H9 (cell line): ENCODE measurements at regions not wholly inside any gene's neighbourhood (a gene's known extent, or its start where the extent isn't known, plus 50 kb on each side); places are given as distances from the start of the nearest gene placed in this dataset.

Experiments
- DNase-seq: peaks from one replicate; pipeline ENCODE4 v3.0.0-alpha.2; 2017
- H2AFZ ChIP-seq: one replicate; pipeline ENCODE4 v1.6.1; 2013; ENCODE audit warnings: mild to moderate bottlenecking, low read length, control low read depth, moderate library complexity
- H2AK5ac ChIP-seq: 2 replicates; pipeline ENCODE4 v1.6.1; 2013; ENCODE audit warnings: low read length, control low read depth, mixed read lengths; ENCODE audit not compliant: insufficient read length
- H2BK120ac ChIP-seq: one replicate; pipeline ENCODE4 v1.6.1; 2013; ENCODE audit warnings: low read depth, mild to moderate bottlenecking, low read length, control low read depth, inconsistent platforms; ENCODE audit not compliant: poor library complexity, severe bottlenecking
- H2BK12ac ChIP-seq: 2 replicates; pipeline ENCODE4 v1.6.1; 2013; ENCODE audit warnings: low read length, control low read depth, mixed read lengths, low read depth; ENCODE audit not compliant: insufficient read length
- H2BK15ac ChIP-seq: 2 replicates; pipeline ENCODE4 v1.6.1; 2013; ENCODE audit warnings: low read depth, low read length, control low read depth
- H2BK20ac ChIP-seq: one replicate; pipeline ENCODE4 v1.6.1; 2013; ENCODE audit warnings: low read depth, mild to moderate bottlenecking, low read length, control low read depth, inconsistent platforms; ENCODE audit not compliant: poor library complexity, severe bottlenecking
- H2BK5ac ChIP-seq: 2 replicates; pipeline ENCODE4 v1.6.1; 2013; ENCODE audit warnings: low read length, control low read depth, mixed read lengths; ENCODE audit not compliant: insufficient read length
- H3K14ac ChIP-seq: 2 replicates; pipeline ENCODE4 v1.6.1; 2013; ENCODE audit warnings: low read length, control low read depth; ENCODE audit not compliant: insufficient read depth
- H3K18ac ChIP-seq: 2 replicates; pipeline ENCODE4 v1.6.1; 2013; ENCODE audit warnings: low read depth, mild to moderate bottlenecking, mixed read lengths, low read length, control low read depth; ENCODE audit not compliant: insufficient read length
- H3K23ac ChIP-seq: 2 replicates; pipeline ENCODE4 v1.6.1; 2013; ENCODE audit warnings: low read length, control low read depth, mixed read lengths, low read depth; ENCODE audit not compliant: insufficient read length
- H3K23me2 ChIP-seq: 2 replicates; pipeline ENCODE4 v1.6.1; 2013; ENCODE audit warnings: low read depth, mild to moderate bottlenecking, mixed read lengths, low read length, control low read depth; ENCODE audit not compliant: insufficient read length, poor library complexity, severe bottlenecking
- H3K27ac ChIP-seq: 2 replicates; pipeline ENCODE4 v1.5.1; 2013; ENCODE audit warnings: low read length, control low read depth, mixed read lengths, low read depth; ENCODE audit not compliant: insufficient read length
- H3K27me3 ChIP-seq: 2 replicates; pipeline ENCODE4 v1.6.1; 2013; ENCODE audit warnings: low read length, control low read depth, inconsistent platforms; ENCODE audit not compliant: insufficient read depth
- H3K4ac ChIP-seq: 2 replicates; pipeline ENCODE4 v1.6.1; 2013; ENCODE audit warnings: low read depth, mild to moderate bottlenecking, control low read depth, inconsistent platforms, low read length, moderate library complexity
- H3K4me1 ChIP-seq: 2 replicates; pipeline ENCODE4 v1.6.1; 2013; ENCODE audit warnings: low read length, control low read depth, inconsistent platforms; ENCODE audit not compliant: insufficient read depth
- H3K4me2 ChIP-seq: 2 replicates; pipeline ENCODE4 v1.6.1; 2013; ENCODE audit warnings: low read length, control low read depth, mixed read lengths; ENCODE audit not compliant: insufficient read length, insufficient read depth
- H3K56ac ChIP-seq: 2 replicates; pipeline ENCODE4 v1.6.1; 2013; ENCODE audit warnings: low read depth, mild to moderate bottlenecking, mixed read lengths, low read length, control low read depth; ENCODE audit not compliant: insufficient read length
- H3K79me1 ChIP-seq: 2 replicates; pipeline ENCODE4 v1.6.1; 2013; ENCODE audit warnings: low read depth, mild to moderate bottlenecking, moderate library complexity, low read length, control low read depth, inconsistent platforms; ENCODE audit not compliant: insufficient read depth, poor library complexity, severe bottlenecking
- H3K79me2 ChIP-seq: 2 replicates; pipeline ENCODE4 v1.6.1; 2013; ENCODE audit warnings: low read length, control low read depth, inconsistent platforms; ENCODE audit not compliant: insufficient read depth
- H3K9ac ChIP-seq: 2 replicates; pipeline ENCODE4 v1.6.1; 2013; ENCODE audit warnings: low read length, control low read depth, mixed read lengths; ENCODE audit not compliant: insufficient read length; ENCODE audit errors: extremely low read depth
- H3K9me3 ChIP-seq: one replicate; pipeline ENCODE4 v1.6.1; 2013; ENCODE audit warnings: low read depth, low read length, inconsistent platforms; ENCODE audit not compliant: control insufficient read depth
- H3T11ph ChIP-seq: one replicate; pipeline ENCODE4 v1.6.1; 2013; ENCODE audit warnings: mild to moderate bottlenecking, low read length, control low read depth, inconsistent platforms
- H4K20me1 ChIP-seq: one replicate; pipeline ENCODE4 v1.6.1; 2013; ENCODE audit not compliant: control insufficient read depth, insufficient read length, insufficient read depth
- H4K5ac ChIP-seq: 2 replicates; pipeline ENCODE4 v1.6.1; 2013; ENCODE audit warnings: low read depth, mild to moderate bottlenecking, mixed read lengths, low read length, control low read depth; ENCODE audit not compliant: insufficient read length
- H4K8ac ChIP-seq: replicated peaks from 2 replicates; pipeline ENCODE4 v1.6.1; 2013; ENCODE audit warnings: low read length, control low read depth, mixed read lengths, low read depth; ENCODE audit not compliant: insufficient read length
- H4K91ac ChIP-seq: 2 replicates; pipeline ENCODE4 v1.6.1; 2013; ENCODE audit warnings: low read depth, mild to moderate bottlenecking, moderate library complexity, mixed read lengths, low read length, control low read depth; ENCODE audit not compliant: insufficient read length
- H3K27ac Mint-ChIP-seq, 3 experiments: 2 replicates in 2 of 3; 3 replicates in 1 of 3; pipeline ENCODE4 v1.8.0; 2020 to 2021; ENCODE audit warnings: mixed read lengths in 3 of 3, mild to moderate bottlenecking in 1 of 3, moderate library complexity in 1 of 3
- H3K27me3 Mint-ChIP-seq: 2 replicates; pipeline ENCODE4 v1.8.0; 2021; ENCODE audit warnings: low read depth, mild to moderate bottlenecking, moderate library complexity, mixed read lengths
- H3K36me3 Mint-ChIP-seq, 3 experiments: 2 replicates in 2 of 3; 3 replicates in 1 of 3; pipeline ENCODE4 v1.8.0; 2020 to 2021; ENCODE audit warnings: low read depth in 3 of 3, mixed read lengths in 3 of 3; ENCODE audit not compliant: insufficient read depth in 1 of 3
- H3K4me1 Mint-ChIP-seq, 2 experiments: 2 replicates each; pipeline ENCODE4 v1.8.0; 2020; ENCODE audit warnings: mixed read lengths in 2 of 2
- H3K4me3 Mint-ChIP-seq, 2 experiments: 2 replicates in 1 of 2; 3 replicates in 1 of 2; pipeline ENCODE4 v1.8.0; 2020 to 2021; ENCODE audit warnings: mild to moderate bottlenecking in 2 of 2, mixed read lengths in 2 of 2, moderate library complexity in 1 of 2
- H3K9me3 Mint-ChIP-seq, 2 experiments: 2 replicates in 1 of 2; 3 replicates in 1 of 2; pipeline ENCODE4 v1.8.0; 2020; ENCODE audit warnings: mild to moderate bottlenecking in 2 of 2, mixed read lengths in 2 of 2, moderate library complexity in 1 of 2
- TF ChIP-seq, protein P1 (sequence below): fragments of 200-600 bp; sonication (generic); conservative IDR thresholded peaks from 3 replicates; pipeline ENCODE4 v1.8.0; 2021; ENCODE audit warnings: antibody characterized with exemption, mild to moderate bottlenecking

DNA sequence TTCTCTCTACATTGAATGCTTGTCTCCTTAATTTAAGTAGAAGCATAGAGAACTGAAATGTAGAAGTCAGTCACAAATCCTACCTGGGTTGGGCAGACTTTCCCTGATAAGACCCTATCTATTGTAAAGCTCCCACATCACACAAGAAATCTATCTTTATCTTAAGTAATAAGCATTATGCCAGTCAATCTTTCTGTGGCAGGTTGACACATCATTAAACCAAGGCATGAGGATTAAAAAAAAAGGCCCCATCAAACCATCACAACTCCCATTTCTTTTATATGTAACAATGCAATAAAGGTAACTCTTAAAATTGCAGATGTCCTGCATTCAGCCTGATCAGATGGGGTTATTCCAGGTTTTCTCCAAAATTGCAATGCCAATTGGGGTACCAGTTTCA is 311.8 kb downstream of the TOX3 start:
- Histone ChIP-seq H4K91ac (no peak overlapping the region), H3K27me3 (no peaks in the 10 kb centered on the region), H2AK5ac (no peak overlapping the region), H3K79me1 (no peaks in the 10 kb centered on the region), H3K14ac (no peak overlapping the region), H3K4ac (no peak overlapping the region), H2BK15ac (no peak overlapping the region), H2BK20ac (no peak overlapping the region), H3K9ac (no peak overlapping the region), H3K23me2 (no peaks in the 10 kb centered on the region), H3K9me3 (no peaks in the 10 kb centered on the region), H4K20me1 (no peaks in the 10 kb centered on the region), H3K18ac (no peak overlapping the region), H4K8ac (no peak overlapping the region), H3K27ac (no peak overlapping the region), H2BK12ac (no peak overlapping the region), H3K23ac (no peak overlapping the region), H2BK5ac (no peak overlapping the region), H3T11ph (no peak overlapping the region), H3K79me2 (no peaks in the 10 kb centered on the region), H3K4me2 (no peak overlapping the region), H3K56ac (no peak overlapping the region), H2AFZ (no peak overlapping the region), H2BK120ac (no peak overlapping the region), H3K4me1 (no peaks in the 10 kb centered on the region), H4K5ac (no peak overlapping the region)
- H3K4me3 Mint-ChIP-seq: no peak overlapping the region
- peaks cover 4 to 9% of the 10 kb centered on the region in 2 experiments; a peak in 3 of 5 replicates for H3K9me3 Mint-ChIP-seq
- DNase-seq: no peak
- TF ChIP-seq, protein P1, sequence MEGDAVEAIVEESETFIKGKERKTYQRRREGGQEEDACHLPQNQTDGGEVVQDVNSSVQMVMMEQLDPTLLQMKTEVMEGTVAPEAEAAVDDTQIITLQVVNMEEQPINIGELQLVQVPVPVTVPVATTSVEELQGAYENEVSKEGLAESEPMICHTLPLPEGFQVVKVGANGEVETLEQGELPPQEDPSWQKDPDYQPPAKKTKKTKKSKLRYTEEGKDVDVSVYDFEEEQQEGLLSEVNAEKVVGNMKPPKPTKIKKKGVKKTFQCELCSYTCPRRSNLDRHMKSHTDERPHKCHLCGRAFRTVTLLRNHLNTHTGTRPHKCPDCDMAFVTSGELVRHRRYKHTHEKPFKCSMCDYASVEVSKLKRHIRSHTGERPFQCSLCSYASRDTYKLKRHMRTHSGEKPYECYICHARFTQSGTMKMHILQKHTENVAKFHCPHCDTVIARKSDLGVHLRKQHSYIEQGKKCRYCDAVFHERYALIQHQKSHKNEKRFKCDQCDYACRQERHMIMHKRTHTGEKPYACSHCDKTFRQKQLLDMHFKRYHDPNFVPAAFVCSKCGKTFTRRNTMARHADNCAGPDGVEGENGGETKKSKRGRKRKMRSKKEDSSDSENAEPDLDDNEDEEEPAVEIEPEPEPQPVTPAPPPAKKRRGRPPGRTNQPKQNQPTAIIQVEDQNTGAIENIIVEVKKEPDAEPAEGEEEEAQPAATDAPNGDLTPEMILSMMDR: no peak
- H3K36me3 Mint-ChIP-seq: peaks cover 0 to 14% (median 3%) of the 10 kb centered on the region in 3 experiments; a peak in 3 of 7 replicates
- H3K27ac Mint-ChIP-seq: no peak overlapping the region
- no peaks in the 10 kb centered on the region for H3K27me3 Mint-ChIP-seq
- H3K4me1 Mint-ChIP-seq: peaks cover 3 to 12% of the 10 kb centered on the region in 2 experiments; a peak in 3 of 4 replicates
